Nephron progenitor cell (in vitro differentiated cells): ENCODE measurements at regions not wholly inside any gene's neighbourhood (a gene's known extent, or its start where the extent isn't known, plus 50 kb on each side); places are given as distances from the start of the nearest gene placed in this dataset.

Source experiments
- DNase-seq: peaks from one replicate; pipeline ENCODE4 v3.0.0; 2021
- H3K27ac Mint-ChIP-seq: 2 replicates; pipeline ENCODE4 v1.8.0; 2021; ENCODE audit warnings: mild to moderate bottlenecking, moderate library complexity, mixed read lengths
- H3K27me3 Mint-ChIP-seq: 2 replicates; pipeline ENCODE4 v1.8.0; 2021; ENCODE audit warnings: mild to moderate bottlenecking, low read depth, mixed read lengths; ENCODE audit not compliant: poor library complexity
- H3K36me3 Mint-ChIP-seq: 2 replicates; pipeline ENCODE4 v1.8.0; 2021; ENCODE audit warnings: low read depth, mixed read lengths
- H3K4me1 Mint-ChIP-seq: 2 replicates; pipeline ENCODE4 v1.8.0; 2021; ENCODE audit warnings: mixed read lengths
- H3K4me3 Mint-ChIP-seq: 2 replicates; pipeline ENCODE4 v1.8.0; 2021; ENCODE audit warnings: mild to moderate bottlenecking, moderate library complexity, mixed read lengths
- H3K9me3 Mint-ChIP-seq: 2 replicates; pipeline ENCODE4 v1.8.0; 2021; ENCODE audit warnings: mild to moderate bottlenecking, moderate library complexity, mixed read lengths
- TF ChIP-seq, protein P1 (sequence below): fragments of 200-600 bp; sonication (generic); IDR thresholded peaks from 2 replicates; pipeline ENCODE4 v1.5.0; 2021; ENCODE audit warnings: antibody characterized with exemption

DNA sequence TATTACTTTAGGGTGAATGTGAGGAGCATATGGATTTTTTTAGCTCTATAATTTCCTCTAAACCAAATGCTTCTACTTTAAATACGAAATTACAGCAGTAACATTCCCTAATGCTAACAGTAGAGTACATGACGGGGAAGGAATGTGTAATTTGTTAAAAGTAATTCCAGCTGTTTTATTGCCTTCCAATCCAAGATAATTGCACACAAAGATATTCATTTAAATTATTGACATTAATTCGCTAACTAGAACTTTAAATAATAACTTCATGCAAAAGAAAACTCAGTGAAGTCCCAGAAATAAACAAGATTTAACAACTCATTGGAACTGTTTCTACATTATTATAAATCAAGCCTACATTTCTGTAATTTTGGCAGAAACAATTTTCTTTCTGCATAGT is 261.4 kb upstream of the CFAP20DC start:
- TF ChIP-seq, protein P1, sequence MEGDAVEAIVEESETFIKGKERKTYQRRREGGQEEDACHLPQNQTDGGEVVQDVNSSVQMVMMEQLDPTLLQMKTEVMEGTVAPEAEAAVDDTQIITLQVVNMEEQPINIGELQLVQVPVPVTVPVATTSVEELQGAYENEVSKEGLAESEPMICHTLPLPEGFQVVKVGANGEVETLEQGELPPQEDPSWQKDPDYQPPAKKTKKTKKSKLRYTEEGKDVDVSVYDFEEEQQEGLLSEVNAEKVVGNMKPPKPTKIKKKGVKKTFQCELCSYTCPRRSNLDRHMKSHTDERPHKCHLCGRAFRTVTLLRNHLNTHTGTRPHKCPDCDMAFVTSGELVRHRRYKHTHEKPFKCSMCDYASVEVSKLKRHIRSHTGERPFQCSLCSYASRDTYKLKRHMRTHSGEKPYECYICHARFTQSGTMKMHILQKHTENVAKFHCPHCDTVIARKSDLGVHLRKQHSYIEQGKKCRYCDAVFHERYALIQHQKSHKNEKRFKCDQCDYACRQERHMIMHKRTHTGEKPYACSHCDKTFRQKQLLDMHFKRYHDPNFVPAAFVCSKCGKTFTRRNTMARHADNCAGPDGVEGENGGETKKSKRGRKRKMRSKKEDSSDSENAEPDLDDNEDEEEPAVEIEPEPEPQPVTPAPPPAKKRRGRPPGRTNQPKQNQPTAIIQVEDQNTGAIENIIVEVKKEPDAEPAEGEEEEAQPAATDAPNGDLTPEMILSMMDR = no peak
- Mint-ChIP-seq H3K4me3 (no peak overlapping the region), H3K36me3 (no peaks in the 10 kb centered on the region), H3K4me1 (peaks cover 33% of the 10 kb centered on the region), H3K27me3 (peaks cover 2% of the 10 kb centered on the region), H3K9me3 (no peaks in the 10 kb centered on the region), H3K27ac (no peak overlapping the region)
- no peak for DNase-seq

DNA sequence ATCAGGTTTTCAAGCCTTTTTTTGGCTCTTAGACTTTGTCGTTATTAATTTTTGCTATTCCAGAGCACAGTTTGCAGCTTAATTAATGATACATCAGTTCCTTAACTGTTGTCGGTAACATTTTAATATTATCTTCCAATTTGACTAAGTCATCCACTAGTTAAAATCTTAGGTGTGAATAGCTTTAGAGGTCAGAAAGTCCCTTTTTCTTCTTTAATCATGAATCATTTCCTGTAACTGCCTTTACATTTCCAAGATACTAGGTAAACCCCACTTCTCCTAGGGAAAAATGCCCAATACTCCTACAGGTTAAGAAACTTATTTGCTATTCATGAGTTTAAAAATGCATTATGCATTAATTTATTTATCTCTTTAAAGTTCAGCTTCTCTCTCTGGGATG is 260.9 kb upstream of the CFAP20DC start:
- peaks cover 2% of the 10 kb centered on the region for H3K27me3 Mint-ChIP-seq
- no peaks in the 10 kb centered on the region for H3K9me3 Mint-ChIP-seq
- H3K4me3 Mint-ChIP-seq = no peak overlapping the region
- no peaks in the 10 kb centered on the region for H3K36me3 Mint-ChIP-seq
- TF ChIP-seq, protein P1 = no peak
- no peak overlapping the region for H3K27ac Mint-ChIP-seq
- no peak for DNase-seq
- H3K4me1 Mint-ChIP-seq = peaks cover 33% of the 10 kb centered on the region

DNA sequence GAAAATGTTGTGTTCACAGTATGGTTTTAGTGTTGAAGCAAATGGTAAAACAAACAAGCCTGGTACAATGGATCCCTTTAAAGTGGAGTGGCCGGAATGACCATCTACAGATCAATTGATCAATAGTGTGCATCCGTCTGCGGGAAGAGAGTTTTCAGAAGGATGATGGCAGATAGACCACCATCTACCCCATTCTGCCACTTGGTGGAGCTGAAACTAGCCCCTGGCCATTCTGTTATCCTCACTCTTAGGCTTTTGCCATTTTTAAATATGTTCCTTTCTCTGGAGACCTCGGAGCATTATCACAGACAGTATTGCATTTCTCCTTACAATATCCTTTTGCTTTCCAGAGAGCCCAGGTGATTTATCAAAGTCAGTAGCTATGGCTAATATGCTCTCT is 258.9 kb upstream of the CFAP20DC start:
- no peaks in the 10 kb centered on the region for H3K9me3 Mint-ChIP-seq
- H3K27me3 Mint-ChIP-seq = peaks cover 2% of the 10 kb centered on the region
- TF ChIP-seq, protein P1 = peak; percentile 28
- peaks cover 28% of the 10 kb centered on the region for H3K4me1 Mint-ChIP-seq
- no peak overlapping the region for H3K27ac Mint-ChIP-seq
- DNase-seq = no peak
- H3K36me3 Mint-ChIP-seq = no peaks in the 10 kb centered on the region
- no peak overlapping the region for H3K4me3 Mint-ChIP-seq

DNA sequence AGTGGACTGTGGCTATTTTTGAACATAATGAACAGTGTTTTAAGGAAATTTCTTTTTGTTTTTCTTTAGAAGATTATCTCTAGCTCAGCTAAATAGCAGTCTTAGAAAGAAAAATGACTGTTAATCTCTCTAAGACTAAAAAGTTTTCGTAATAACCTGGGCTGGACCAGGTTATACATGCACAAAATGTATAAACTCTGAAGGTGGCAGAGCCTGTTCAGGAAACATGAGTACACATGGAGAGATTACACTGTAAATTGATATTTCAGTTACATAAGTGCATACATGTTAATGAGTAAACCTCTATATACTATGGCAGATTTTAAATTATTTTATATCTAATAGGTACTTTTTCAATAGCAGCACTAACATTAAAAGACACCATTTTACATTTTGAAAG is 258.2 kb upstream of the CFAP20DC start:
- Mint-ChIP-seq H3K9me3 (no peaks in the 10 kb centered on the region), H3K4me3 (no peak overlapping the region), H3K36me3 (no peaks in the 10 kb centered on the region), H3K27me3 (peaks cover 2% of the 10 kb centered on the region), H3K4me1 (peaks cover 28% of the 10 kb centered on the region), H3K27ac (no peak overlapping the region)
- DNase-seq = no peak
- TF ChIP-seq, protein P1 = no peak

DNA sequence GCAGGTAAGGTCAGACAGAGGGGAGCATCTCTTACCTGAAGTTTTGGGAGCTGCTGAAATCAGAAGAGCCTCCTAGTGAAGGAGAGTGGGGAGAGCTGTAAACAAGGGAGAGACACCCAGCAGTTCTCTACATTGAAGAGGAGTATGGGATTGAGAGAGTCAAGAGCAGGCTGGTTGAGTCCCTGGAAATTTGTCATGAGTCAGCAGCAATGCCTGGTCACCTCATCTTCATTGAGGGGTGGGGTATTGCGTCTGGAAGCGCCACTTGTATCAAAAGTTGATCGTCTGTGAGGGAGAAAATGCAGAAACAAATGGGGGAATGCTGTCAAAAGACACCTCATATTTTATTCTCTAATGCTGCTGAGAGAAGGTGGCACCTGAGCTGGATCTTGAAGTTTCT is 256.6 kb upstream of the CFAP20DC start:
- Mint-ChIP-seq H3K27me3 (peaks cover 2% of the 10 kb centered on the region), H3K36me3 (no peaks in the 10 kb centered on the region), H3K4me1 (peaks cover 26% of the 10 kb centered on the region), H3K9me3 (no peaks in the 10 kb centered on the region), H3K27ac (peak overlapping the region; percentile 19), H3K4me3 (no peak overlapping the region)
- no peak for DNase-seq
- TF ChIP-seq, protein P1 = no peak

DNA sequence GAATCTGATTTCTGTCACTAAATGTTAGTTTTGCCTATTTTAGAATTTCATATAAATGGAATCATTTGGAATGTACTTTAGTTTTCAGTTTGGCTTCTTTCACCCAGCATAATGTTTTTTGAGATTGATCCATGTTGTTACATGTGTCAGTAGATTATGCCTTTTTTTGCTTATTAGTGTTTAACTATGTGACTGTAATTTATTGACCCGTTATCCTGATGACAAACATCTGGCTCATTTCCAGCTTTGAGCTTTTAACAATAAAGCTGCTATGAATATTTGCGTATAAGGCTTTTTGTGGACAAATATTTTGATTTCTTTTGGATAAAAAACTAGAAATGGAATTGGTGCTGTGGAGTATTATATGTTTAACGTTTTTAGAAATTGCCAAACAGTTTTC is 254.5 kb upstream of the CFAP20DC start:
- DNase-seq = no peak
- TF ChIP-seq, protein P1 = no peak
- H3K36me3 Mint-ChIP-seq = no peaks in the 10 kb centered on the region
- peaks cover 3% of the 10 kb centered on the region for H3K9me3 Mint-ChIP-seq
- H3K27me3 Mint-ChIP-seq = peaks cover 2% of the 10 kb centered on the region
- H3K27ac Mint-ChIP-seq = no peak overlapping the region
- H3K4me3 Mint-ChIP-seq = no peak overlapping the region
- peaks cover 25% of the 10 kb centered on the region for H3K4me1 Mint-ChIP-seq
